NCI-H1105 (cell line): ENCODE measurements at regions not wholly inside any gene's neighbourhood (a gene's known extent, or its start where the extent isn't known, plus 50 kb on each side); places are given as distances from the start of the nearest gene placed in this dataset.
"Not testable (repeated sequence)": the region's sequence is repeated elsewhere in the genome, so short reads cannot be mapped to it uniquely, and the experiment has no call there.

Experiments used
- DNase-seq: peaks from one replicate; lab custom pipeline; 2025; lab: John Stamatoyannopoulos, UW

GRCh38 chr20:19897891-19898290 lies 119.3 kb upstream of the NAA20 start:
- no peak for DNase-seq

- no peak for DNase-seq
Measured at GRCh38 chr20:19901226-19901625, 115.9 kb upstream of the NAA20 start.

- no peak for DNase-seq
Measured at GRCh38 chr20:19903168-19903811, 113.9 kb upstream of the NAA20 start.

GRCh38 chr20:19907326-19908056 lies 109.7 kb upstream of the NAA20 start:
- DNase-seq, result no peak

- no peak for DNase-seq
Measured at GRCh38 chr20:19908576-19908975, 108.6 kb upstream of the NAA20 start.

GRCh38 chr20:19909725-19910124 lies 107.4 kb upstream of the NAA20 start:
- DNase-seq, result no peak

GRCh38 chr20:19911810-19912382 lies 105.3 kb upstream of the NAA20 start:
- no peak for DNase-seq

GRCh38 chr20:19913349-19913748 lies 103.8 kb upstream of the NAA20 start:
- DNase-seq, result no peak

GRCh38 chr20:19913927-19914614 lies 103.1 kb upstream of the NAA20 start:
- no peak for DNase-seq

- no peak for DNase-seq
Measured at GRCh38 chr20:19915111-19915798, 101.9 kb upstream of the NAA20 start.

- no peak for DNase-seq
Measured at GRCh38 chr20:19916531-19917485, 100.4 kb upstream of the NAA20 start.

GRCh38 chr20:19918965-19919329 lies 98.2 kb upstream of the NAA20 start:
- DNase-seq, result no peak

- DNase-seq, result no peak
Measured at GRCh38 chr20:19920381-19921138, 96.6 kb upstream of the NAA20 start.

GRCh38 chr20:19921284-19921793 lies 95.8 kb upstream of the NAA20 start:
- DNase-seq, result no peak

- not testable (repeated sequence) for DNase-seq
Measured at GRCh38 chr20:19921829-19922228, 95.3 kb upstream of the NAA20 start.

- no peak for DNase-seq
Measured at GRCh38 chr20:19922716-19923115, 94.4 kb upstream of the NAA20 start.

- DNase-seq, result no peak
Measured at GRCh38 chr20:19923762-19924161, 93.4 kb upstream of the NAA20 start.

- DNase-seq, result no peak
Measured at GRCh38 chr20:19924255-19924654, 92.9 kb upstream of the NAA20 start.

- DNase-seq, result no peak
Measured at GRCh38 chr20:19926591-19926990, 90.6 kb upstream of the NAA20 start.

- DNase-seq, result no peak
Measured at GRCh38 chr20:19928328-19929011, 88.7 kb upstream of the NAA20 start.
